ENCODE measurements at regions not wholly inside any gene's neighbourhood (a gene's known extent, or its start where the extent isn't known, plus 50 kb on each side); places are given as distances from the start of the nearest gene placed in this dataset.

GRCh38 chr10:118171861-118172260 lies 125.1 kb upstream of the RAB11FIP2 start:
- H3K27ac ChIP-seq (ENCODE audit: low read depth in 1 of 2, low read length in 2 of 2): no peak overlapping the region
- no peak overlapping the region for H3K9ac ChIP-seq (ENCODE audit: low read depth in 1 of 2, low read length in 2 of 2)
- TF ChIP-seq FOXA2 (IDR thresholded peaks at IDR 0.05): no peak
- no peak for TF ChIP-seq TAF1 (conservative IDR thresholded peaks at IDR 0.05)
- no peak for TF ChIP-seq MAX (IDR thresholded peaks at IDR 0.05)
- no peak for TF ChIP-seq HNF4G (IDR thresholded peaks at IDR 0.05)
- no peak for TF ChIP-seq GABPA (IDR thresholded peaks at IDR 0.05 in 1 of 2, conservative IDR thresholded peaks at IDR 0.05 in 1 of 2)
- no peak for TF ChIP-seq HNF4A (conservative IDR thresholded peaks at IDR 0.05)
- no peak for TF ChIP-seq REST (IDR thresholded peaks at IDR 0.05)
- no peak for TF ChIP-seq FOXA1 (IDR thresholded peaks at IDR 0.05)
- TF ChIP-seq RAD21 (IDR thresholded peaks at IDR 0.05): no peak
- no peak for TF ChIP-seq EGR1 (IDR thresholded peaks at IDR 0.05; ENCODE audit: low read depth in 2 of 2)
- TF ChIP-seq NR2F2 (IDR thresholded peaks at IDR 0.05): no peak
- no peak for TF ChIP-seq JUND (IDR thresholded peaks at IDR 0.05)
- DNase-seq (ENCODE audit: low spot score): no peak
- no peaks in the 10 kb centered on the region for H3K9me3 ChIP-seq (ENCODE audit: control insufficient read depth in 4 of 4, low read length in 3 of 4)
- H3K36me3 ChIP-seq (ENCODE audit: control insufficient read depth in 4 of 4, insufficient read depth in 3 of 4, low read depth in 1 of 4, low read length in 3 of 4): no peaks in the 10 kb centered on the region
- peaks cover 0 to 8% (median 0%) of the 10 kb centered on the region in 4 donors for H3K27me3 ChIP-seq (ENCODE audit: control insufficient read depth in 4 of 4, insufficient read depth in 4 of 4, low read length in 3 of 4)
- no peaks in the 10 kb centered on the region for H3K4me1 ChIP-seq (ENCODE audit: control insufficient read depth in 4 of 4, insufficient read depth in 4 of 4, low read length in 3 of 4)
- 67% methylated on average over 1 of the region's 1 CpG for WGBS
- no peak overlapping the region for H3K4me3 ChIP-seq (ENCODE audit: low read depth in 1 of 3, low read length in 3 of 3)

GRCh38 chr10:118167056-118167700 lies 120.4 kb upstream of the RAB11FIP2 start:
- 71% methylated on average over 4 of the region's 4 CpGs for WGBS
- H3K4me3 ChIP-seq (ENCODE audit: low read depth in 1 of 3, low read length in 3 of 3): no peak overlapping the region

More at GRCh38 chr10:118167056-118167700, 120.4 kb upstream of the RAB11FIP2 start:
- Histone ChIP-seq H3K9ac (ENCODE audit: low read depth in 1 of 2, low read length in 2 of 2) (no peak overlapping the region), H3K27ac (ENCODE audit: low read depth in 1 of 2, low read length in 2 of 2) (no peak overlapping the region), H3K9me3 (ENCODE audit: control insufficient read depth in 4 of 4, low read length in 3 of 4) (no peaks in the 10 kb centered on the region), H3K4me1 (ENCODE audit: control insufficient read depth in 4 of 4, insufficient read depth in 4 of 4, low read length in 3 of 4) (no peaks in the 10 kb centered on the region), H3K36me3 (ENCODE audit: control insufficient read depth in 4 of 4, insufficient read depth in 3 of 4, low read depth in 1 of 4, low read length in 3 of 4) (no peaks in the 10 kb centered on the region), H3K27me3 (ENCODE audit: control insufficient read depth in 4 of 4, insufficient read depth in 4 of 4, low read length in 3 of 4) (peaks cover 0 to under 1% (median 0%) of the 10 kb centered on the region in 4 donors)
- no peak for DNase-seq (ENCODE audit: low spot score)
- TF ChIP-seq CTCF (IDR thresholded peaks at IDR 0.05; ENCODE audit: low read depth, low read length, missing input control) (no peak), RXRA (IDR thresholded peaks at IDR 0.05) (no peak), JUND (IDR thresholded peaks at IDR 0.05) (no peak), YY1 (IDR thresholded peaks at IDR 0.05) (no peak)

Data from liver (tissue), 8 donors.